AG09309 (cell line): ENCODE measurements at regions not wholly inside any gene's neighbourhood (a gene's known extent, or its start where the extent isn't known, plus 50 kb on each side); places are given as distances from the start of the nearest gene placed in this dataset.

Experiments used
- DNase-seq: peaks from one replicate; pipeline ENCODE4 v3.0.0-alpha.2; 2010; ENCODE audit warnings: low read depth
- H3K4me3 ChIP-seq: 2 replicates; pipeline ENCODE4 v1.5.1; 2011; ENCODE audit warnings: mild to moderate bottlenecking, low read depth, low read length, moderate library complexity; ENCODE audit not compliant: control insufficient read depth
- TF ChIP-seq, protein P1 (sequence below): IDR thresholded peaks from 2 replicates; pipeline ENCODE4 v1.5.1; 2011; ENCODE audit warnings: mild to moderate bottlenecking, low read depth, low read length, inconsistent platforms; ENCODE audit not compliant: insufficient read depth, control insufficient read depth; ENCODE audit errors: missing control alignments

- TF ChIP-seq, protein P1, sequence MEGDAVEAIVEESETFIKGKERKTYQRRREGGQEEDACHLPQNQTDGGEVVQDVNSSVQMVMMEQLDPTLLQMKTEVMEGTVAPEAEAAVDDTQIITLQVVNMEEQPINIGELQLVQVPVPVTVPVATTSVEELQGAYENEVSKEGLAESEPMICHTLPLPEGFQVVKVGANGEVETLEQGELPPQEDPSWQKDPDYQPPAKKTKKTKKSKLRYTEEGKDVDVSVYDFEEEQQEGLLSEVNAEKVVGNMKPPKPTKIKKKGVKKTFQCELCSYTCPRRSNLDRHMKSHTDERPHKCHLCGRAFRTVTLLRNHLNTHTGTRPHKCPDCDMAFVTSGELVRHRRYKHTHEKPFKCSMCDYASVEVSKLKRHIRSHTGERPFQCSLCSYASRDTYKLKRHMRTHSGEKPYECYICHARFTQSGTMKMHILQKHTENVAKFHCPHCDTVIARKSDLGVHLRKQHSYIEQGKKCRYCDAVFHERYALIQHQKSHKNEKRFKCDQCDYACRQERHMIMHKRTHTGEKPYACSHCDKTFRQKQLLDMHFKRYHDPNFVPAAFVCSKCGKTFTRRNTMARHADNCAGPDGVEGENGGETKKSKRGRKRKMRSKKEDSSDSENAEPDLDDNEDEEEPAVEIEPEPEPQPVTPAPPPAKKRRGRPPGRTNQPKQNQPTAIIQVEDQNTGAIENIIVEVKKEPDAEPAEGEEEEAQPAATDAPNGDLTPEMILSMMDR, result no peak
- H3K4me3 ChIP-seq, result no peak overlapping the region
- DNase-seq, result no peak
Measured at GRCh38 chr22:33971561-33971961, 51.3 kb upstream of the LARGE1 start.

DNA sequence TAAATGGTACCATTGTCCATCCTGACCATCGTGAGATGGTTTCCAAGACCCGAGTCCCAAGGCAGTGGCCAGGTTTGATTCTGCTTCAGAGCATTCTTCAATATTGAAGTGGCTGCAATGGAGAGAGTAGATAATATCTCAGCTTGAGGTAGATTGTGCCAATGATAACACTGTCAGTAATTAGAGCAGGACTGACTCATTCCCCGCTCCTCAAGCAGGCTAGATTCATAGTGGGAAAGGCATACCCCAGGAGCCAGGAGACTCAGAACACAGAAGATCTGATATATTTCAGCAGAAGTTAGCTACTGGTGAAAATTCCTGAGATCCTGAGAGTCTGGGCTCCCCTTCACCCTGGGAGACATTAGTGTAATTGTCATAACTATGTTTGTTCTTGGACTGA lies 55.6 kb upstream of the LARGE1 start:
- TF ChIP-seq, protein P1, result no peak
- H3K4me3 ChIP-seq, result no peak overlapping the region
- DNase-seq, result no peak

GRCh38 chr22:33983558-33983957 lies 63.3 kb upstream of the LARGE1 start:
- no peak for DNase-seq
- TF ChIP-seq, protein P1, result no peak
- H3K4me3 ChIP-seq, result no peak overlapping the region

- TF ChIP-seq, protein P1, result no peak
- no peak overlapping the region for H3K4me3 ChIP-seq
- no peak for DNase-seq
Measured at GRCh38 chr22:33984211-33984610, 63.9 kb upstream of the LARGE1 start.

DNA sequence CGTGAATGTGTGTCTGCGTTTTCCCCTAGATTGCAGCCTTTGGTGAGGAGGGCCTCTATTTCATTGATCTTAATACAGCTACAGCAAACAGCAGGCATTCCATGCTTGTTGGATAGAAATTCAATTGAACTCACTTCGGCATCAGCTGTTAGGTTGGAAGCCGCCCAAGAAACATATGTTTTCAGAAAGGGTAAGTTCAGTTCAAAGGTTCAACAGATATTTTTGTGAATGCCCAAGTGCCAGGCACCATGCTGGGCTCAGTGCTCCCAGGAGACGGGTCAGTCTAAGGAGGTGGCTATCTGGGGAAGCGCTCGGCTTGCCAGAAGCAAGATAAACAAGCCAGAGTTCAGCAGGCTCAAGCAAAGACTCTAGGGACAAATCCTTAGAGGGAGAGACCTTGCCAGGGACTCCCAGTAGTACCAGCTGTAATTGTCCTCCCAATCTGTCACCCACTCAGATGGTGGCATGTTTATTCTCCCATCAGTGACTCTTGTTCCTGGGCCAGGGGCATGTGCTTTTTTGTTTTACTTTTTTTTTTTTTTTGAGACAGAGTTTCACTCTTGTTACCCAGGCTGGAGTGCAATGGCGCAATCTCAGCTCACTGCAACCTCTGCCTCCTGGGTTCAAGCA lies 64.5 kb upstream of the LARGE1 start:
- TF ChIP-seq, protein P1, result no peak
- no peak for DNase-seq

GRCh38 chr22:33985506-33985905 lies 65.2 kb upstream of the LARGE1 start:
- TF ChIP-seq, protein P1, result no peak

More for the DNA sequence above, 64.5 kb upstream of the LARGE1 start:
- H3K4me3 ChIP-seq, result no peak overlapping the region

More at GRCh38 chr22:33985506-33985905, 65.2 kb upstream of the LARGE1 start:
- no peak overlapping the region for H3K4me3 ChIP-seq
- no peak for DNase-seq
